GM06990 (cell line): ENCODE measurements at regions not wholly inside any gene's neighbourhood (a gene's known extent, or its start where the extent isn't known, plus 50 kb on each side); places are given as distances from the start of the nearest gene placed in this dataset.
A peak's percentile ranks its signal among the peaks of the same experiment; 100 is the strongest.

Source experiments
- DNase-seq: peaks from one replicate; pipeline ENCODE4 v3.0.0-alpha.2; 2011; ENCODE audit not compliant: insufficient read length; ENCODE audit errors: extremely low read depth
- H3K27me3 ChIP-seq: replicated peaks from 2 replicates; pipeline ENCODE4 v1.6.0; 2011; ENCODE audit warnings: low read length; ENCODE audit not compliant: control insufficient read depth, insufficient read depth
- H3K36me3 ChIP-seq: 2 replicates; pipeline ENCODE4 v1.5.1; 2011; ENCODE audit warnings: low read length; ENCODE audit not compliant: control insufficient read depth, insufficient read depth
- H3K4me3 ChIP-seq: replicated peaks from 2 replicates; pipeline ENCODE4 v1.5.1; 2011; ENCODE audit warnings: low read depth, mild to moderate bottlenecking, control low read depth, low read length
- TF ChIP-seq, protein P1 (sequence below): IDR thresholded peaks from 2 replicates; pipeline ENCODE4 v1.5.1; 2011; ENCODE audit warnings: low read length, control low read depth, mild to moderate bottlenecking, inconsistent platforms; ENCODE audit not compliant: insufficient read depth, poor library complexity, severe bottlenecking

DNA sequence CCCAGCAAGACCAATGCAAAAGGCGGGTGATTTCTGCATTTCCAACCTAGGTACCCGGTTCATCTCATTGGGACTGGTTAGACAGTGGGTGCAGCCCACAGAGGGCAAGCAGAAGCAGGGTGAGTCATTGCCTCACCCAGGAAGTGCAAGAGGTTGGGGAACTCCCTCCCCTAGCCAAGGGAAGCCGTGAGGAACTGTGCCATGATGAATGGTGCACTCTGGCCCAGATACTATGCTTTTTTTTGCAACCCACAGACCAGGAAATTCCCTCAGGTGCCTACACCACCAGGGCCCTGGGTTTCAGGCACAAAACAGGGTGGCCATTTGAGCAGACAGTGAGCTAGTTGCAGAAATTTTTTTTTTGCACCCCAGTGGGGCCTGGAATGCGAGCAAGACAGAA lies 662.6 kb upstream of the ACVR2A start:
- peak; percentile 35 for DNase-seq
- H3K4me3 ChIP-seq, result no peak overlapping the region

DNA sequence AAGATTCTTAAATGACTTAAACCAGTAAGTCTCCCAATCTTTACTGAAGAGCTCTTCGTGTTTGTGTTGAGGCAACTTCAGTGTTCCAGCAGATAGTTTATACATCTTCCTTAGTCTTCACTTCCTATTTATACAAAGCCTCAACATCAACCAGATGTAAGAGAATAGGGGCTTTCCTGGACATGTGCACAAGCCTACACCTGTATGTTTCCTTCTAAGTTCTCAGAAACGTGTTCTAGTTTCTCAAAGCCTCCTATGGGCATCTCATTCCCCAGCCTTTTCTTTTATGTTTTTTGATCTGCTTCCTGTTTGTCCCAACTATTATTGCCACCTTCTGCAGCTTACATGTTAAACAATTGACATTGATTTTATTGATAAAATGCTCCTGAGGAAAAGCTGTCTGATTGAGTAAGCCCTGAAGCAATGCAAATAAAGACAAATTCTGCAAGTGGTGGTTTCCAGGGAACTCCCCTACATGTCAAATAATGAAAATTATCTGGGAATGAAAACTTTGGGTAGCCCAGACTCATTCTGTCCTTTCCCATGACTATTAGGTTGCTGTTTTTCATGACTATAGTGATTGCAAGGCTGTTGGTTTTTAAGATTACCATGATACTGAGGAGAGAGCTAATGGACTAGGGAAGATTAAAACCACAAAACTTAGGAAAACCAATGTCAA lies 663.3 kb upstream of the ACVR2A start:
- Histone ChIP-seq H3K27me3 (no peaks in the 10 kb centered on the region), H3K36me3 (no peaks in the 10 kb centered on the region), H3K4me3 (no peak overlapping the region; the same call in 1 of the 2 replicates)
- TF ChIP-seq, protein P1, sequence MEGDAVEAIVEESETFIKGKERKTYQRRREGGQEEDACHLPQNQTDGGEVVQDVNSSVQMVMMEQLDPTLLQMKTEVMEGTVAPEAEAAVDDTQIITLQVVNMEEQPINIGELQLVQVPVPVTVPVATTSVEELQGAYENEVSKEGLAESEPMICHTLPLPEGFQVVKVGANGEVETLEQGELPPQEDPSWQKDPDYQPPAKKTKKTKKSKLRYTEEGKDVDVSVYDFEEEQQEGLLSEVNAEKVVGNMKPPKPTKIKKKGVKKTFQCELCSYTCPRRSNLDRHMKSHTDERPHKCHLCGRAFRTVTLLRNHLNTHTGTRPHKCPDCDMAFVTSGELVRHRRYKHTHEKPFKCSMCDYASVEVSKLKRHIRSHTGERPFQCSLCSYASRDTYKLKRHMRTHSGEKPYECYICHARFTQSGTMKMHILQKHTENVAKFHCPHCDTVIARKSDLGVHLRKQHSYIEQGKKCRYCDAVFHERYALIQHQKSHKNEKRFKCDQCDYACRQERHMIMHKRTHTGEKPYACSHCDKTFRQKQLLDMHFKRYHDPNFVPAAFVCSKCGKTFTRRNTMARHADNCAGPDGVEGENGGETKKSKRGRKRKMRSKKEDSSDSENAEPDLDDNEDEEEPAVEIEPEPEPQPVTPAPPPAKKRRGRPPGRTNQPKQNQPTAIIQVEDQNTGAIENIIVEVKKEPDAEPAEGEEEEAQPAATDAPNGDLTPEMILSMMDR, result no peak
- DNase-seq, result peak; percentile 41

More for the DNA sequence above, 662.6 kb upstream of the ACVR2A start:
- TF ChIP-seq, protein P1, result no peak
- Histone ChIP-seq H3K27me3 (no peaks in the 10 kb centered on the region), H3K36me3 (no peaks in the 10 kb centered on the region)

DNA sequence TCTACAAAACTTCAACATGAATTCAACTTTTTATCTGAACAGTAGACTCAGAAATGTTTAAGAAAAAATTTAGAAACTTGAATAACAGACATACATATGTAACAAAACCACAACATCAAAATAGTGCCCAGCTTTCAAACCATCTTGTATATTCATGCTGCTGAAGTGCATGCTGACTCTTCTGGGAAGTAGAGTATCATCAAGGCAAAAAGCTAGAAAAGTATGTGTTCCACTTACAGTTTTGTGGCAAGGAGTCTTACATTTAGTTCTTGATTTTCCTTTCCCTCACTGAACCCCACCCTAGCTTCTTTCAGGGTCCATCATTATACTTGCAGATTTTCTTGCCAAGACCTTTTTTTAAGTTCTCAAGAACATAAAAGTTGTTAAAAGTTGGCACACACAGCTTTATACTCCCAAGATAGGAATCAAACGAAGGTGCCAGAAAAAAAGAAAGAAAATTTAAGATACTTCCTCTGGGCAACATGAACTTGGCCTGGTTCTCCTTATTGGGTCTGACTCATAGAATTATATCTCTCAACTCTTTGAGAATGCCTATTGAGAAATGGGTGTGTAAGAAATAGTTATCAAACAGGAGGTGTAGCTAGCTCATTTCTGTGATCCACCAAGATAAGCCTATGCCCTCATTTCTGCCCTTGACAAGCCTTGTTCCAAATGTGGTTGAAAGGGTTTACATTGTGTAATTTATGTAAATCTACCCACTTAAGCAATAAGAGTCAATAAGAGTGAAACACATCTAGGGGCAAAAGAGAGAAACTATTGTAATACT lies 667.6 kb upstream of the ACVR2A start:
- TF ChIP-seq, protein P1, result no peak
- no peak overlapping the region for H3K4me3 ChIP-seq
- no peaks in the 10 kb centered on the region for H3K36me3 ChIP-seq
- no peak for DNase-seq
- no peaks in the 10 kb centered on the region for H3K27me3 ChIP-seq

DNA sequence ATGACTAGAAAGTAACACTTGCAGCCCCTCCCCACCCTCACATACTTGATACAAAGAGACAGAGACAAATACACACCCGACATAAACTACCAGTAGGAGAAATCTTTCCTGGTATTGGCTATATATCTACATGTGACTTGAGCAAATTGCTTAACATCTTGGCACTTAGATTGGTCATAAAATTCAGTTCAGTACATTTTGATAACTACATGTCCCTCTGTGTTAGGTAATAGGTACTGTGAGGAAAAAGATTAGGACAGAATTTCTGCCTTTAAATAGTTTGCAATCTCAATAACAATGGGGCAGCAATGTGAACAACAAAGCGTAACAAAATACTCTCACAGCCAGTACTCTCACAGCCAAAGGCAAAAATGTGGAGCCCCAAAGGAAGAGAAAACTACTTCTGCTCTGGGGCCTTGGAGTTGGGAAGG lies 670.0 kb upstream of the ACVR2A start:
- Histone ChIP-seq H3K4me3 (no peak overlapping the region), H3K36me3 (no peaks in the 10 kb centered on the region), H3K27me3 (no peaks in the 10 kb centered on the region)
- DNase-seq, result no peak
- TF ChIP-seq, protein P1, result no peak

DNA sequence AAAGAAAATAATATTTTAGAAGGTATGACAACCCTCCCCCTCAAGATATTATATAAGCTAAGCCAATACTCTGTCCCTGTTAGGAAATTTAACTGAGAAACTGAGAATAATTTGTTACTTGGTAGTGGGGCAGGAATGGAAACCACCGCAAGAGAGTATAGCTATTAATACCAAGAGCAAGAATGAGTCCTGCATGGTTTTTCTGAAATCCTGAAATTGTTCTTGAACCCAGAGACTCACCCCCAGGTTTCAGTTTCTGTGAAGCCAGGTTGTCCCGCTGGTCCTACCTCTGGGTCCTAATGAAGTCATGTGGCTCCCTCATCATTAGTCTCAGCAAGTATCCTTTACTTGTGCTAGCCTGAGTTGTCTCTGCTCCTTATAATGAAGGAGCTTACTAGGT lies 671.0 kb upstream of the ACVR2A start:
- Histone ChIP-seq H3K27me3 (no peaks in the 10 kb centered on the region), H3K36me3 (no peaks in the 10 kb centered on the region), H3K4me3 (no peak overlapping the region)
- DNase-seq, result no peak
- TF ChIP-seq, protein P1, result no peak
